Fibroblast of villous mesenchyme (primary cell): ENCODE measurements at regions not wholly inside any gene's neighbourhood (a gene's known extent, or its start where the extent isn't known, plus 50 kb on each side); places are given as distances from the start of the nearest gene placed in this dataset.

ENCODE experiments used
- DNase-seq: peaks from one replicate; pipeline ENCODE4 v3.0.0-alpha.2; 2010; ENCODE audit warnings: low read depth
- H3K4me3 ChIP-seq: 2 replicates; pipeline ENCODE4 v1.5.1; 2011; ENCODE audit warnings: low read depth, mild to moderate bottlenecking, low read length
- CTCF ChIP-seq: IDR thresholded peaks from 2 replicates; pipeline ENCODE4 v1.5.1; 2012; ENCODE audit warnings: low read depth, mild to moderate bottlenecking, low read length; ENCODE audit not compliant: insufficient read depth

- no peak for DNase-seq
- no peak overlapping the region for H3K4me3 ChIP-seq
- TF ChIP-seq CTCF, result no peak
Observed at GRCh38 chr13:99828123-99828522, 143.4 kb downstream of the ZIC5 start.

- DNase-seq, result no peak
- TF ChIP-seq CTCF, result no peak
- H3K4me3 ChIP-seq, result no peak overlapping the region
Observed at GRCh38 chr13:99827011-99827772, 144.4 kb downstream of the ZIC5 start.

GRCh38 chr13:99823961-99824360 is 147.6 kb downstream of the ZIC5 start:
- DNase-seq, result no peak
- TF ChIP-seq CTCF, result no peak
- H3K4me3 ChIP-seq, result no peak overlapping the region

GRCh38 chr13:99822820-99823219 is 148.7 kb downstream of the ZIC5 start:
- H3K4me3 ChIP-seq, result no peak overlapping the region
- DNase-seq, result no peak
- TF ChIP-seq CTCF, result no peak

- DNase-seq, result no peak
- TF ChIP-seq CTCF, result no peak
- H3K4me3 ChIP-seq, result no peak overlapping the region
Observed at GRCh38 chr13:99821741-99822140, 149.8 kb downstream of the ZIC5 start.

- DNase-seq, result no peak
- no peak for TF ChIP-seq CTCF
- H3K4me3 ChIP-seq, result no peak overlapping the region
Observed at GRCh38 chr13:99819967-99820366, 151.6 kb downstream of the ZIC5 start.

- no peak overlapping the region for H3K4me3 ChIP-seq
- DNase-seq, result no peak
- no peak for TF ChIP-seq CTCF
Observed at GRCh38 chr13:99816321-99816720, 155.2 kb downstream of the ZIC5 start.
